A673 (cell line): ENCODE measurements at regions not wholly inside any gene's neighbourhood (a gene's known extent, or its start where the extent isn't known, plus 50 kb on each side); places are given as distances from the start of the nearest gene placed in this dataset.

Experiments
- EZH2 ChIP-seq: fragments of 200-600 bp; sonication (generic); IDR thresholded peaks from 2 replicates; pipeline ENCODE4 v1.6.1; 2017; ENCODE audit warnings: borderline replicate concordance, low read depth, mild to moderate bottlenecking, mixed read lengths, antibody characterized with exemption, low read length; ENCODE audit not compliant: poor library complexity, severe bottlenecking
- TF ChIP-seq, protein P1 (sequence below): fragments of 300-800, 200-600 bp; sonication (generic); conservative IDR thresholded peaks from 2 replicates; pipeline ENCODE4 v1.5.1; 2017; ENCODE audit warnings: low read depth, mild to moderate bottlenecking, antibody characterized with exemption, low read length, moderate library complexity, mixed read lengths

DNA sequence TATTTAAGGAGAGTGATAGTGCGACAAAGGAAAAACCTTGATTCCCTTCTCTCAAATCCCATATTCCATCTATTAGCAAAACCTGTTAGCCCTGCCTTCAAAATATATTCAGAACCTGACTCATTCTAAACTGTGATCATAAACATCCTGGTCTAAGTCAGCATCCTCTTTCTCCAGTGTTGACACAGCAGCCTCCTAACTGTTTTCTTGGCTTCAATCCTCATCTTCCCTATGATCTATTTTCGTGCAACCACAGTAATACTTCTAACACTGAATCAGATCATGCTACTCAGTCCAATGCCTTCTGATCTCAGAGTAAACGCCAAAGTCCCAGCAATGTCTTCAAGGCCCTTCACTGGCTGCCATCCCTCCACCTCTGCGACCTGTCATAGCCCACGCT is 785.1 kb downstream of the EDEM1 start:
- TF ChIP-seq, protein P1, sequence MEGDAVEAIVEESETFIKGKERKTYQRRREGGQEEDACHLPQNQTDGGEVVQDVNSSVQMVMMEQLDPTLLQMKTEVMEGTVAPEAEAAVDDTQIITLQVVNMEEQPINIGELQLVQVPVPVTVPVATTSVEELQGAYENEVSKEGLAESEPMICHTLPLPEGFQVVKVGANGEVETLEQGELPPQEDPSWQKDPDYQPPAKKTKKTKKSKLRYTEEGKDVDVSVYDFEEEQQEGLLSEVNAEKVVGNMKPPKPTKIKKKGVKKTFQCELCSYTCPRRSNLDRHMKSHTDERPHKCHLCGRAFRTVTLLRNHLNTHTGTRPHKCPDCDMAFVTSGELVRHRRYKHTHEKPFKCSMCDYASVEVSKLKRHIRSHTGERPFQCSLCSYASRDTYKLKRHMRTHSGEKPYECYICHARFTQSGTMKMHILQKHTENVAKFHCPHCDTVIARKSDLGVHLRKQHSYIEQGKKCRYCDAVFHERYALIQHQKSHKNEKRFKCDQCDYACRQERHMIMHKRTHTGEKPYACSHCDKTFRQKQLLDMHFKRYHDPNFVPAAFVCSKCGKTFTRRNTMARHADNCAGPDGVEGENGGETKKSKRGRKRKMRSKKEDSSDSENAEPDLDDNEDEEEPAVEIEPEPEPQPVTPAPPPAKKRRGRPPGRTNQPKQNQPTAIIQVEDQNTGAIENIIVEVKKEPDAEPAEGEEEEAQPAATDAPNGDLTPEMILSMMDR = no peak
- no peak for TF ChIP-seq EZH2
